ENCODE measurements at regions not wholly inside any gene's neighbourhood (a gene's known extent, or its start where the extent isn't known, plus 50 kb on each side); places are given as distances from the start of the nearest gene placed in this dataset.

GRCh38 chr6:135106611-135107010 lies 52.0 kb upstream of the HBS1L start:
- Histone ChIP-seq H3K9me3 (no peaks in the 10 kb centered on the region), H3K4me1 (no peaks in the 10 kb centered on the region), H3K36me3 (no peaks in the 10 kb centered on the region), H3K4me3 (no peak overlapping the region), H3K27me3 (ENCODE audit: low read depth) (peaks cover 4% of the 10 kb centered on the region), H3K27ac (no peak overlapping the region)
- no peak for TF ChIP-seq CTCF (IDR thresholded peaks at IDR 0.05)
- no peak for ATAC-seq
- intact Hi-C loops (cut with DNase I) = no loop called here
- no peak for DNase-seq

DNA sequence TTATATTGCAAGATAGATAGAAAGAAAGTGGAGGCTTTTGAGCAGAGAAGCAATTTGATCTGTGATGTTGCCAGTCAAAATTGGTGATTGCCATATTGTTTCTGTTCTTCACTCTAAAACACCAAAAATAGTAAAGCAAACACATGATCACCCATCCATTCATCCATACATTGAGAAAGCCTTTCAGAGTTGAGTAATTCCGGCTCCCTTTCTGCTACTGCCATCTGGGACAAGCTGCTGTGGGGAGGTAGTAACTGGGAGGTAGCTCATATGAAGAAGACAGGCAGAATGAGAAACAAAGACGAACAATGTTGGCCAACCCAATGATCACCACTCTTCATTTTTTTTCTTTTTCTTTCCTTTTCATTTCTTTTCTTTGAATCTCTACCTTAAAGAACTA lies 51.1 kb upstream of the HBS1L start:
- ATAC-seq (no peak), DNase-seq (no peak)
- H3K27ac ChIP-seq = no peak overlapping the region
- no peaks in the 10 kb centered on the region for H3K4me1 ChIP-seq
- no peak overlapping the region for H3K4me3 ChIP-seq
- H3K36me3 ChIP-seq = no peaks in the 10 kb centered on the region
- H3K9me3 ChIP-seq = no peaks in the 10 kb centered on the region
- TF ChIP-seq CTCF (IDR thresholded peaks at IDR 0.05) = no peak
- intact Hi-C loops (cut with DNase I) = no loop called here
- peaks cover 4% of the 10 kb centered on the region for H3K27me3 ChIP-seq (ENCODE audit: low read depth)

GRCh38 chr6:135105299-135105698 lies 50.7 kb upstream of the HBS1L start:
- H3K27me3 ChIP-seq (ENCODE audit: low read depth) = peaks cover 4% of the 10 kb centered on the region
- no peaks in the 10 kb centered on the region for H3K4me1 ChIP-seq
- no peaks in the 10 kb centered on the region for H3K36me3 ChIP-seq
- DNase-seq (no peak), ATAC-seq (no peak)
- H3K9me3 ChIP-seq = no peaks in the 10 kb centered on the region
- no peak overlapping the region for H3K27ac ChIP-seq
- H3K4me3 ChIP-seq = no peak overlapping the region
- TF ChIP-seq CTCF (IDR thresholded peaks at IDR 0.05) = no peak
- intact Hi-C loops (cut with DNase I) = no loop called here

Measured in lower lobe of right lung (tissue), 2 donors.